Brain microvascular endothelial cell (primary cell): ENCODE measurements at regions not wholly inside any gene's neighbourhood (a gene's known extent, or its start where the extent isn't known, plus 50 kb on each side); places are given as distances from the start of the nearest gene placed in this dataset.

Experiments
- DNase-seq: peaks from one replicate; pipeline ENCODE4 v3.0.0-alpha.2; 2020
- H3K27ac ChIP-seq: fragments of 250-450 bp; sonication (Bioruptor Pico); 2 replicates; pipeline ENCODE4 v1.5.1; 2020; ENCODE audit warnings: mild to moderate bottlenecking, moderate library complexity
- H3K27me3 ChIP-seq: fragments of 250-450 bp; sonication (Bioruptor Pico); replicated peaks from 2 replicates; pipeline ENCODE4 v1.5.1; 2020; ENCODE audit warnings: mild to moderate bottlenecking
- H3K36me3 ChIP-seq: fragments of 250-450 bp; sonication (Bioruptor Pico); replicated peaks from 2 replicates; pipeline ENCODE4 v1.5.1; 2020; ENCODE audit warnings: mild to moderate bottlenecking
- H3K4me3 ChIP-seq: 2 replicates; pipeline ENCODE4 v1.5.1; 2011; ENCODE audit warnings: low read depth, mild to moderate bottlenecking, control low read depth, low read length, moderate library complexity
- CTCF ChIP-seq: IDR thresholded peaks from 2 replicates; pipeline ENCODE4 v1.5.1; 2011; ENCODE audit warnings: low read depth, mild to moderate bottlenecking, moderate library complexity, low read length, control low read depth, inconsistent platforms; ENCODE audit errors: missing control alignments
- in situ Hi-C: cut with HindIII; loops from 2 replicates; pipeline ENCODE4 v1.10.0; 2017; ENCODE audit warnings: low sequenced_read_pairs, low pct_ligation_motif_present

DNA sequence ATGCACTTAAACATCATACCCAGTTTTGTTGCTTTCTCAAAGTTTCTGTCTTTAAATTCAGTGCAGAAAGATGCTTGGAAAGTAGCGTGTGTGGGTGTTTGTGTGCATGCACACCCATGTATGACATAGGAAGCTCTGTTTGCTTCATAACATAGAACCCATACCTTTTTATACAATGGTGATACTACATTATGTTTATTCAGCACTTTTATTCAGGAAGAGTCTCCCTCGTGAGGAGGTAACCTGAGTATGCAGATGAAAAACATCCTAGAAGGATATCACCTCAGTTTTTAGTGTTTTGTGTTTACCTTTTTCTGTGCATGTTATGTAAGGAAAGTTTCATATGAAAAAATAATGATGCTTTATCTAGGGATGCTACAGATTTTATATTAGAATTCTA lies 111.2 kb downstream of the SST start:
- Histone ChIP-seq H3K4me3 (no peak overlapping the region), H3K27ac (no peak overlapping the region), H3K36me3 (no peaks in the 10 kb centered on the region), H3K27me3 (no peaks in the 10 kb centered on the region)
- no peak for TF ChIP-seq CTCF
- DNase-seq = no peak
- in situ Hi-C loops = no loop called here

- no peak overlapping the region for H3K27ac ChIP-seq
- no peak for DNase-seq
These were observed 118.8 kb downstream of the SST start for GRCh38 chr3:187551416-187551815.

DNA sequence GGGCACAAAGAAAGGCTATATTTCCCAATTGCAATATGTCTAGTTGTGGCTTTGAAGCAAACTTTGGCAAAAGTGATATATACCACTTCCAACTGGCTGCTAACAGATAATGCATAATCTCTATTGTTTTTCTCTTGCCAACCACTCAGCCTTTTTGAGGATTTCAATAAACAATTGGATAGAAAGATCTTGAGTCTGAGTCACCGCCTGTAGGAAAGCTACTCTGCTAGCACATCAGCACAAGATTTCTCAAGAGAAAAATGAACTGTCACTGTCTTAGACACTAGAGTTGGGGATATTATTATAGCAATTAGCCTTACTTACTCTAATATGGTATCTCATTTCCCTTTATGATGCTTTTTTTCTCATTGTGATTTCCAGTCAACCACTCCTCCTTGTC lies 119.7 kb downstream of the SST start:
- no peak for TF ChIP-seq CTCF
- Histone ChIP-seq H3K27ac (no peak overlapping the region), H3K36me3 (no peaks in the 10 kb centered on the region), H3K4me3 (no peak overlapping the region), H3K27me3 (no peaks in the 10 kb centered on the region)
- DNase-seq = no peak
- in situ Hi-C loops = no loop called here

More at GRCh38 chr3:187551416-187551815, 118.8 kb downstream of the SST start:
- no peaks in the 10 kb centered on the region for H3K27me3 ChIP-seq
- no peaks in the 10 kb centered on the region for H3K36me3 ChIP-seq
- no peak overlapping the region for H3K4me3 ChIP-seq
- in situ Hi-C loops = no loop called here
- TF ChIP-seq CTCF = no peak

DNA sequence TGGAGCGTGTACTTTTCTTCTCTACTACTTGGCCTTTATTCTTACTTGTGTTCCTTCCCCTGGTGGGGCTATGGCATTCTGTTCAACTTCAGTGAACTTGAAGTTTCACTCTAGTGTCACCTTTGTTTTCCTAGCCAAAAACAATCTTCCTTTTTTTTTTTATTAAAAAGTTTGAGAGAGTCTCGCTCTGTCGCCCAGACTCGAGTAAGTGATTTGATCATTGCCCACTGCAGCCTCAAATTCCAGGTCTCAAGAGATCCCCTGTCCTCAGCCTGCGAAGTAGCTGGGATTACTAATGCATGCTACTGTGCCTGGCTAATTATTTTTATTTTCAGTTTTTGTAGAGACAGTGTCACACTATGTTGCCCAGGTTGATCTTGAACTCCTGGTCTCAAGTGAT lies 124.8 kb downstream of the SST start:
- no peak for DNase-seq
- no peaks in the 10 kb centered on the region for H3K36me3 ChIP-seq
- no peak overlapping the region for H3K4me3 ChIP-seq
- no peak for TF ChIP-seq CTCF
- H3K27me3 ChIP-seq = no peaks in the 10 kb centered on the region
- no peak overlapping the region for H3K27ac ChIP-seq
- in situ Hi-C loops = no loop called here

- no peak overlapping the region for H3K4me3 ChIP-seq
- H3K27me3 ChIP-seq = no peaks in the 10 kb centered on the region
- DNase-seq = no peak
- H3K27ac ChIP-seq = no peak overlapping the region
- H3K36me3 ChIP-seq = no peaks in the 10 kb centered on the region
- TF ChIP-seq CTCF = no peak
- in situ Hi-C loops = no loop called here
These were observed 125.9 kb downstream of the SST start for GRCh38 chr3:187544326-187544725.

DNA sequence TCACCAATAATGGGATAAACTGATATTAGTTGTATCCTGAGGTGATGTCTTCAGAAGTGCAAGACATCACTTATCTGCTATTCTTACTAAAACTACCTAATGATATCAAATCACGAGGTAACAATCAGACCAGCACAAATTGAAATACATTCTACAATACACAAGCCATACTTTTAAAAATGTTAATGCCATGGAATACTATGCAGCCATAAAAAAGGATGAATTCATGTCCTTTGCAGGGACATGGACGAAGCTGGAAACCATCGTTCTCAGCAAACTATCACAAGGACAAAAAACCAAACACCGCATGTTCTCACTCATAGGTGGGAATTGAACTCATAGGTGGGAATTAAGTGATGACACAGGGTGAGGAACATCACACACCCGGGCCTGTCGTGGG lies 129.3 kb downstream of the SST start:
- Histone ChIP-seq H3K27me3 (no peaks in the 10 kb centered on the region), H3K27ac (no peak overlapping the region), H3K4me3 (no peak overlapping the region), H3K36me3 (no peaks in the 10 kb centered on the region)
- TF ChIP-seq CTCF = no peak
- DNase-seq = no peak
- in situ Hi-C loops = no loop called here
